RWPE1 (cell line): ENCODE measurements at regions not wholly inside any gene's neighbourhood (a gene's known extent, or its start where the extent isn't known, plus 50 kb on each side); places are given as distances from the start of the nearest gene placed in this dataset.
A peak's percentile ranks its signal among the peaks of the same experiment; 100 is the strongest.

ENCODE experiments used
- CTCF ChIA-PET: fragments of 350-600 bp; sonication (Branson Sonifier 250); formaldehyde crosslinking; extraction: SDS; loops from one replicate; lab custom pipeline; 2021; lab: Yijun Ruan, JAX
- POLR2A ChIA-PET: fragments of 400-600 bp; formaldehyde crosslinking; extraction: SDS; loops from one replicate; lab custom pipeline; 2020; ENCODE audit warnings: antibody characterized with exemption; ENCODE audit not compliant: low non-redundant PET; lab: Yijun Ruan, JAX
- DNase-seq: peaks from one replicate; pipeline ENCODE4 v3.0.0; 2012; ENCODE audit warnings: low spot score
- H3K27ac ChIP-seq: fragments of 450-650 bp; 2 replicates; pipeline ENCODE4 v1.5.1; 2017
- CTCF ChIP-seq: fragments of 450-650 bp; conservative IDR thresholded peaks from 2 replicates; pipeline ENCODE4 v1.5.1; 2017; ENCODE audit warnings: low read depth, mild to moderate bottlenecking

DNA sequence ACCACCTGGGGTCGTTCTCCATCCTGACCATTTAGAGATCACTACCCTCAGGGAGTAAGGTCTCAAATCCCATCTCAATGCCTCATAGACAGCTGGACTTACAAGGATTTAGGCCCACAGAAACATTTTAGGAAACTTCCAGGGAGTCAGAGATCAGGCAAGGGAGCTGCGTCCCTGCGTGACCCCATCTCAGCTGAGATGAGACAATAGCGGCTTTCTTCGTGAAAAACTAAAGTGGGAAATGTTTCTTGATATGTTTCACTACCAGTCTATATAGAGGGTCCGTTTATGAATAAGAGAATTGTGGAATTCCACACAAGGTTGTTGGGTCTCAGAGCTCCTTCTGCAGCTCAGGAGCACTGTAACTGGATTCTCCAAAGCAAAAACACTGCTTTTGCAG, 105.1 kb downstream of the VCPKMT start:
- H3K27ac ChIP-seq, result no peak overlapping the region
- ChIA-PET CTCF (no interaction called here), POLR2A (no interaction called here)
- no peak for DNase-seq
- no peak for TF ChIP-seq CTCF

GRCh38 chr14:50012644-50013043, 103.7 kb downstream of the VCPKMT start:
- CTCF ChIA-PET, result interaction anchor here (1.1 kb wide), 1 partner anchor 151 kb away, joined by 3 read pairs; no protein-coding TSS in a partner anchor
- POLR2A ChIA-PET, result no interaction called here
- H3K27ac ChIP-seq, result peak overlapping the region; percentile 15; the same call in 1 of the 2 replicates
- no peak for DNase-seq
- TF ChIP-seq CTCF, result no peak

DNA sequence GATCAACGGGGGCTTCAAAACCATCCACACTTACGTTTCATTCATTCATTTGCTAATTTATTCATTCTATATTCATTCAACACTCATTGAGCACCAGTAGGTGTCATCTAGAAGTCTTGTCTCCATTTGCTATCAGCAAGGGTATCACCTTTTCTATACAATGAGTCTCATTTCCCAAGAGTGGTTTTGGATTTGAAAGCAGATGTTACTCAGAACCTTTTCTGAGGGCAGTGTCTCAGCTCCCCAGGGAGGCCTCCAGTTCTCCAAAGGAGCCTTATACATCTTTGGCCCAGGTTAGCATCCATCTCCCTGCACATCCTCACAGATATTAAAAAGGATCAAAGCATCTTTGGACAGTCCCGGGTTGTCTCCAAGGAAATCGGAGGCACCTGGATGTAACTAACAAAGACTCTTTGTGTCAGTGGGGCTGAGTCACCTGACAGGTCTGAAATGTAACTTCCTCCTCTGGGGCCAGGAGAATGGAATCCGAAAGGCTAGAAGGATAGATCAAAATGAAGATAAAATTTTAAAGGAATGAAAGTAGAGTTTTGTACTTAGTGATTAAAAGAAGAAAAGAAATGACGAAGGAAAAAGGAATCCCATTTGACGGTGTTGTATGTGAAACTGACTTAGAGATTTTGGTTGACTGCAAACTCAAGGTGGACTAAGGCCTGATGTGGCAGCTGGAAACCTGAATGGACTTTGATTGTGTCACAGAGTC, 103.0 kb downstream of the VCPKMT start:
- CTCF ChIA-PET, result no interaction called here
- H3K27ac ChIP-seq, result peak overlapping the region; percentile 15; the same call in 1 of the 2 replicates
- TF ChIP-seq CTCF, result no peak
- DNase-seq, result peak; percentile 57
- POLR2A ChIA-PET, result no interaction called here

DNA sequence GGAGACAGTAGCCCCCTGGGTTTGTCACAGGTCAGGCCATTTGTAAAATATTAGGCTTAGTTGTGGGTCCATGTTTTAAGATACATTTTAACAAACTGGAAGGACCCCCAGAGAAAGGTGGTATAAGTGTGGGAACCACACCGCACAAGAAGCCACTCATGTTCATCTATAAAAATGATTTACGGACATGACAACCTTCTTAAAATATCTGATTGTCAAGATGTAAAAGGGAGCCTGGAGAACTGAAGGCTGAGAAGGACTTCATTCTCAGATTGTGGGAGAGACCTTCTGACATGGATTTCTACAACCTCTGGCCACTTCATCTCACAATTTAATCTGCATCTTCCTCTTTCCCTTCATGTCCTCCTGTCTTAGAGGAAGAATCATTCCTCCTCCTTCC, 102.4 kb downstream of the VCPKMT start:
- H3K27ac ChIP-seq, result no peak overlapping the region
- TF ChIP-seq CTCF, result no peak
- DNase-seq, result no peak
- POLR2A ChIA-PET, result no interaction called here
- CTCF ChIA-PET, result no interaction called here

GRCh38 chr14:50014809-50015430, 101.5 kb downstream of the VCPKMT start:
- CTCF ChIA-PET, result no interaction called here
- no peak for TF ChIP-seq CTCF
- H3K27ac ChIP-seq, result no peak overlapping the region
- no peak for DNase-seq
- POLR2A ChIA-PET, result no interaction called here

DNA sequence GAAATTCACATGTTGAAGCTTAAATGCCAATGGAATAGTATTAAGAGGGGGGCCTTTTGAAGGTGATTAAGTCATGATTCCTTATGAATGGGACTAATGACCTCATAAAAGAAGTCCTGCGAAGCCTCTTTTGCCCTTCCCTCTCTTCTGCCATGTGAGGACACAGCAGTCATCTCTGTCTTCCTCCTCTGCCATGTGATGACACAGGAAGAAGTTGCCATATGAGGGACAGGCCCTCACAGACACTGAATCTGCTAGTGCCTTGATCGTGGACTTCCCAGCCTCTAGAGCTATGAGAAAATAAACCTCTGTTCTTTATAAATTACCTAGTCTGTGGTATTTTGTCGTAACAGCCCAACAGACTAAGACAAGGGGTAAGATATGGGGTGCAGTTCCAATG, 100.7 kb downstream of the VCPKMT start:
- H3K27ac ChIP-seq, result no peak overlapping the region
- ChIA-PET CTCF (no interaction called here), POLR2A (no interaction called here)
- no peak for TF ChIP-seq CTCF
- no peak for DNase-seq
